Spleen (tissue), 11 donors: ENCODE measurements at regions not wholly inside any gene's neighbourhood (a gene's known extent, or its start where the extent isn't known, plus 50 kb on each side); places are given as distances from the start of the nearest gene placed in this dataset.

Source experiments
- DNase-seq: peaks from one replicate; pipeline ENCODE4 v3.0.0-alpha.2; 2020
- H3K27ac ChIP-seq, 8 donors: fragments of 200-600 bp; sonication (generic) in 7 of 8; 1 replicate in 4 of 8; 2 replicates in 4 of 8; pipeline versions ENCODE4 v1.5.0 to v1.8.0; 2016 to 2021; ENCODE audit warnings: inconsistent platforms in 4 of 8, mild to moderate bottlenecking in 4 of 8, moderate library complexity in 1 of 8
- H3K27me3 ChIP-seq, 7 donors: fragments of 200-600 bp; sonication (generic) in 6 of 7; replicated peaks in 1 of 7; 1 replicate in 4 of 7; 2 replicates in 3 of 7; pipeline versions ENCODE4 v1.5.0 to v1.8.0; 2016 to 2021; ENCODE audit warnings: inconsistent platforms in 3 of 7, mild to moderate bottlenecking in 1 of 7
- H3K36me3 ChIP-seq, 6 donors: fragments of 200-600 bp; sonication (generic) in 5 of 6; 1 replicate in 4 of 6; 2 replicates in 2 of 6; pipeline versions ENCODE4 v1.5.0 to v1.8.0; 2016 to 2021; ENCODE audit warnings: inconsistent platforms in 2 of 6
- H3K4me1 ChIP-seq, 6 donors: fragments of 200-600 bp; sonication (generic) in 5 of 6; 1 replicate in 3 of 6; 2 replicates in 3 of 6; pipeline versions ENCODE4 v1.5.0 to v1.8.0; 2016 to 2021; ENCODE audit warnings: inconsistent platforms in 3 of 6
- H3K4me3 ChIP-seq, 8 donors: fragments of 200-600 bp; sonication (generic) in 7 of 8; 1 replicate in 4 of 8; 2 replicates in 4 of 8; pipeline versions ENCODE4 v1.5.0 to v1.8.0; 2016 to 2021; ENCODE audit warnings: inconsistent platforms in 4 of 8, mild to moderate bottlenecking in 4 of 8, moderate library complexity in 2 of 8
- H3K9me3 ChIP-seq, 8 donors: fragments of 200-600 bp; sonication (generic) in 7 of 8; 1 replicate in 4 of 8; 2 replicates in 4 of 8; pipeline versions ENCODE4 v1.5.0 to v1.8.0; 2016 to 2021; ENCODE audit warnings: inconsistent platforms in 4 of 8
- CTCF ChIP-seq, 11 experiments: fragments of 200-600 bp in 7 of 11; fragments of 450-650 bp in 4 of 11; sonication (generic) in 4 of 11; IDR thresholded peaks in 8 of 11; conservative IDR thresholded peaks in 3 of 11; 1 replicate in 7 of 11; 2 replicates in 4 of 11; pipeline versions ENCODE4 v1.4.0 to v1.8.0; 2016 to 2021; ENCODE audit warnings: antibody characterized with exemption in 11 of 11, inconsistent platforms in 4 of 11, mild to moderate bottlenecking in 1 of 11
- POLR2A ChIP-seq, 3 donors: fragments of 450-650 bp; IDR thresholded peaks; one replicate each; pipeline ENCODE4 v1.5.1; 2017; ENCODE audit warnings: antibody characterized with exemption in 3 of 3, mild to moderate bottlenecking in 1 of 3
- POLR2AphosphoS5 ChIP-seq, 3 donors: sonication (generic); formaldehyde crosslinking; IDR thresholded peaks; one replicate each; pipeline ENCODE4 v1.5.1; 2017; ENCODE audit warnings: antibody characterized with exemption in 3 of 3
- WGBS, 5 donors: extraction: QIAGEN DNeasy Blood & Tissue Kit in 3 of 5; methylation state at CpG; one replicate each; pipeline versions ENCODE4 v1.1.5 to v1.1.7; 2013 to 2018; 5-methylcytosine and 5-hydroxymethylcytosine counted together
- intact Hi-C: fragments of 100-400 bp; cut with DNase I; formaldehyde crosslinking; loops from one replicate; pipeline ENCODE4 v1.15.0; 2023; ENCODE audit warnings: low total_unique reads
- donor health status: healthy with polysubstance abuse.
- donor health status: DM: no; HTN: no; CAD: no; lungs with moderate emphysema.
- donor health status: DM: no; HTN: no; CAD: no.
- donor health status: Bipolar disorder and iron deficiency.
- donor health status: healthy.
- donor health status: DM: no; HTN: no; CAD: no.
- donor health status: DM: yes; HTN: yes; CAD: no.

- intact Hi-C loops = no loop called here
- H3K4me1 ChIP-seq = no peaks in the 10 kb centered on the region
- no peak for TF ChIP-seq CTCF (IDR thresholded peaks at IDR 0.05 in 8 of 11, conservative IDR thresholded peaks at IDR 0.05 in 3 of 11)
- no peak for TF ChIP-seq POLR2AphosphoS5 (IDR thresholded peaks at IDR 0.05)
- TF ChIP-seq POLR2A (IDR thresholded peaks at IDR 0.05) = no peak
- H3K27me3 ChIP-seq = peaks cover 0 to 42% (median 0%) of the 10 kb centered on the region in 7 donors
- peaks cover 0 to 12% (median 7%) of the 10 kb centered on the region in 8 donors for H3K9me3 ChIP-seq
- peak; percentile 54 for DNase-seq
- no peak overlapping the region for H3K4me3 ChIP-seq
- no peak overlapping the region for H3K27ac ChIP-seq
- 75 to 87% (median 81%) methylated on average over 13 to 14 of the region's 14 CpGs for WGBS, 5 donors
- no peaks in the 10 kb centered on the region for H3K36me3 ChIP-seq
These were observed 68.3 kb upstream of the OTOS start for GRCh38 chr2:240208631-240209211.

DNA sequence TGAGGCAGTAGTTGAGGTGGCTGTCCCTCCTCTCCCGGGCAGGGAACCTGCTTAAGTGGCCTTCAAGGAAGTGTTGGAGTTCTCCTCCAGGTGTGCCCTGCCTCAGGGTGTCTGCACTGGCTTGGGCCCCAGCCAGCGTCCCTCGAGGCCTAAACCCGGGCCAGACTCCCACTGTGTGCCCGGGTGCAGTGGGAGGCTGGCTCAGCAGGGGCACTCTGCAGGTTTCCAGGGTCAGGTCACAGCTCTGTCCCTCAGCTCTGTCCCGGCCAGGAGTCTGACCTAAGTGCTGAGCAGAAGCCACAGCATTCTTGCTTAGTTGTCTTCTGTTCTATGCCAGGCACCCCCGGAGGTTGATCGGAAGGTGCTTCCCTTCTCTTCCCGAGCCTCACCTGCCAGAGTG is 69.0 kb upstream of the OTOS start:
- TF ChIP-seq POLR2AphosphoS5 (IDR thresholded peaks at IDR 0.05) = no peak
- no peak for TF ChIP-seq CTCF (IDR thresholded peaks at IDR 0.05 in 8 of 11, conservative IDR thresholded peaks at IDR 0.05 in 3 of 11)
- TF ChIP-seq POLR2A (IDR thresholded peaks at IDR 0.05) = no peak
- Histone ChIP-seq H3K4me1 (no peaks in the 10 kb centered on the region), H3K36me3 (no peaks in the 10 kb centered on the region), H3K4me3 (no peak overlapping the region), H3K27ac (no peak overlapping the region), H3K9me3 (peaks cover 0 to 12% (median 7%) of the 10 kb centered on the region in 8 donors), H3K27me3 (peaks cover 0 to 34% (median 0%) of the 10 kb centered on the region in 7 donors)
- intact Hi-C loops = no loop called here
- 67 to 88% (median 82%) methylated on average over 4 to 9 of the region's 9 CpGs for WGBS, 5 donors
- DNase-seq = peak; percentile 54

DNA sequence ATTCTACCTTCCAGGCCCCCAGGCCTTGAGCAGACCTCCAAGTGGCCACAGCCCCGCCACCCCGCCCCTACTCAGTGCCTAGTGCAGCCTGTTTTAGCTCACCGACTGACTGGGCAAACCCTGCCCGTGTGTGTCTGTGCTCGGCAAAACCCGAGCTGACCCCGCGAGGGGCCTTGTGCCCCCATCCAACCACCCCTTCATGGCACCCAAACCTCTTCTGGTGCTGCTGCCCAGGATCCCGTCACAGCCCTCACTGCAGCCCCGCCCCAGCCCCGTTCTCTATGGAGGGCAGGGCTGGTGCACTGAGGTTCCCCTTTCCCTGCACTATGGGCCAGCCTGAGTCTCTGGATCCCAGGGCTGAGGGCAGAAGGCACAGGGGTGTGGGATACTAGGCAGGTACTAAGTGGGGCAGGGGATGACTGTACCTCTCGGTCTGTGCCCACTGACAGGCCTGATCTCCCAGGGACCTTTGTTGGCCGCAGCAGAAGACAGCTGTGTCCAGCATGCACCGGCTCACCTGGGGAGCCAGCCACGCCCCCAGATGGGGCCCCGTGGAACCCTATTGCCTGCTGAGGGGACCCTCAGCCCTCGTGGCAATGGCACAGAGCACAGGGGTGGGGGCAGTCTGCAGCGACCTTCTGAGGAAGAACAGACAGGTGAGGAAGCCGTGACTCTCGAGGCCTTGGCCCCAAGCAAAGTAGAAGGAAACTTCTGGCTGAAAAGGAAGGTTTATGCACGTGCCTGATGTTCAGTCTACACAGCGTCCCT is 69.9 kb upstream of the OTOS start:
- intact Hi-C loops = no loop called here
- H3K36me3 ChIP-seq = no peaks in the 10 kb centered on the region
- peak; percentile 44 for DNase-seq
- WGBS, 5 donors = 72 to 85% (median 77%) methylated on average over 17 to 22 of the region's 22 CpGs
- no peak overlapping the region for H3K27ac ChIP-seq
- peaks cover 0 to 12% (median 7%) of the 10 kb centered on the region in 8 donors for H3K9me3 ChIP-seq
- peaks cover 0 to 25% (median 0%) of the 10 kb centered on the region in 7 donors for H3K27me3 ChIP-seq
- H3K4me1 ChIP-seq = no peaks in the 10 kb centered on the region
- TF ChIP-seq POLR2A (IDR thresholded peaks at IDR 0.05) = no peak
- TF ChIP-seq POLR2AphosphoS5 (IDR thresholded peaks at IDR 0.05) = no peak
- no peak for TF ChIP-seq CTCF (IDR thresholded peaks at IDR 0.05 in 8 of 11, conservative IDR thresholded peaks at IDR 0.05 in 3 of 11)
- no peak overlapping the region for H3K4me3 ChIP-seq

GRCh38 chr2:240211096-240211495 is 70.6 kb upstream of the OTOS start:
- H3K27ac ChIP-seq = no peak overlapping the region
- TF ChIP-seq POLR2A (IDR thresholded peaks at IDR 0.05) (no peak), POLR2AphosphoS5 (IDR thresholded peaks at IDR 0.05) (no peak), CTCF (IDR thresholded peaks at IDR 0.05 in 8 of 11, conservative IDR thresholded peaks at IDR 0.05 in 3 of 11) (no peak)
- peaks cover 0 to 12% (median 6%) of the 10 kb centered on the region in 8 donors for H3K9me3 ChIP-seq
- H3K27me3 ChIP-seq = peaks cover 0 to 23% (median 0%) of the 10 kb centered on the region in 7 donors
- WGBS, 5 donors = 75 to 86% (median 77%) methylated on average over 6 to 8 of the region's 8 CpGs
- intact Hi-C loops = no loop called here
- no peaks in the 10 kb centered on the region for H3K4me1 ChIP-seq
- no peaks in the 10 kb centered on the region for H3K36me3 ChIP-seq
- DNase-seq = peak; percentile 22
- no peak overlapping the region for H3K4me3 ChIP-seq
